HCT116 (cell line): ENCODE measurements at regions not wholly inside any gene's neighbourhood (a gene's known extent, or its start where the extent isn't known, plus 50 kb on each side); places are given as distances from the start of the nearest gene placed in this dataset.

Experiments used
- CTCF ChIP-seq, 3 experiments: fragments of 200-600 bp in 1 of 3; sonication (generic) in 1 of 3; IDR thresholded peaks in 2 of 3; conservative IDR thresholded peaks in 1 of 3; 2 replicates each; pipeline ENCODE4 v1.5.1; 2012 to 2017; ENCODE audit warnings: low read depth in 2 of 3, low read length in 2 of 3, antibody characterized with exemption in 1 of 3, borderline replicate concordance in 1 of 3, control low read depth in 1 of 3, mild to moderate bottlenecking in 1 of 3, mixed read lengths in 1 of 3, mixed run types in 1 of 3, moderate library complexity in 1 of 3; ENCODE audit not compliant: insufficient read depth in 1 of 3
- EZH2phosphoT487 ChIP-seq: fragments of 200-600 bp; IDR thresholded peaks from 2 replicates; pipeline ENCODE4 v1.6.1; 2018; ENCODE audit warnings: antibody characterized with exemption, borderline replicate concordance
- JUND ChIP-seq: IDR thresholded peaks from 2 replicates; pipeline ENCODE4 v1.6.1; 2012
- RAD21 ChIP-seq: IDR thresholded peaks from 2 replicates; pipeline ENCODE4 v1.6.1; 2012; ENCODE audit warnings: low read depth, mild to moderate bottlenecking
- ZNF274 ChIP-seq: fragments of 200-500 bp; sonication (Bioruptor generic); IDR thresholded peaks from 2 replicates; pipeline ENCODE4 v1.6.1; 2014; ENCODE audit warnings: mild to moderate bottlenecking, low read depth, low read length, inconsistent platforms

GRCh38 chr6:104143757-104144156 is 716.0 kb downstream of the HACE1 start:
- TF ChIP-seq CTCF (IDR thresholded peaks at IDR 0.05 in 2 of 3, conservative IDR thresholded peaks at IDR 0.05 in 1 of 3; ENCODE audit: borderline replicate concordance in 1 of 3, insufficient read depth in 1 of 3, low read depth in 2 of 3, low read length in 2 of 3): no peak
- TF ChIP-seq ZNF274: no peak
- no peak for TF ChIP-seq EZH2phosphoT487
- TF ChIP-seq RAD21: no peak
- TF ChIP-seq JUND: no peak
